Dermis microvascular lymphatic vessel endothelial cell (primary cell): ENCODE measurements at regions not wholly inside any gene's neighbourhood (a gene's known extent, or its start where the extent isn't known, plus 50 kb on each side); places are given as distances from the start of the nearest gene placed in this dataset.
"Not testable (repeated sequence)": the region's sequence is repeated elsewhere in the genome, so short reads cannot be mapped to it uniquely, and the experiment has no call there.

Source experiments
- DNase-seq, 2 donors: peaks; one replicate each; pipeline versions ENCODE4 v3.0.0 to v3.0.0-alpha.2; 2010; ENCODE audit warnings: low read depth in 2 of 2

DNA sequence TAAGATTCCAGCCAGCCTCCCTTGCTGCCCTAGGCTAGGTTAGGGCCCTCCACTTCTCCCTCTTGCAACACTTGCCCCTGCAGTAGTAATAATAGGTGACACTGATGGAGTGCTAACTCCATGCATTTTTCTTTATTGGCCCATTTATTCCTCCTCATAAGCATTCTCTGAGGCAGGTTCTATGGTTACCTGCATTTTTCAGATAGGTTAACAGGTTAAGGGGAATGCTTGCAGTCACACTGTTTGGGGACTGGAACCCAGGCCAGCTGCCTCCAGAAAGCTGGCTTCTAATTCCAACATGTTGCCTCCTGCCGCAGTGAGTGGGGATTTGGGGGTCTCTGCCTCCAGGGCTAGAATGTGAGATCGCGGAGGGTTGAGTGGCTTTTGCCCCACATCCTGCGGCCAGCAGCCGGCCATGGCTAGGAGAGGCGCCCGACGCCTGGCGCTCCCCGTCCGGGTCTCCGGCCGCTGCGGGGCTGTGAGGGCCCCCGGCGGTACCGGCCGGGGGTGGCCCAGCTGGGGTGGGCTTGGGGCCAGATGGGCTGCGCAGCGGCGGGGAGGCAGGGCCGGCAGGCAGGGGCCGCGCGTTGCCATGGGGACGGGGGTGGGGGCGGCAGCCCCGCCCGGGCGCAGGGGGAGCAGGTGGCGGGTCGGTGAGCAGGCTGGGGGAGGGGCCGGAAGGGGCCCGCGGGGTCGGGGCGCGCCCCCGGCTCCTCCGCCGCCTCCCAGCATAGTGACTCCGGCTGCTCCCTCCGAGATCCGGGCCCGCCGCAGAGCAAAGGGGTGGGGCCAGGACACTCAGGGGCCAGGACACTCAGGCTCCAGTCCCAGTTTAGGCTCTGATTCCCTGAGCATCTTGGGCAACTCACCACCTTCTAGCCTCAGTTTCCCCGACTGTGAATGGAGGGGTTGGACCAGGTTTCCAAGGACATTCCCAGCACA, 68.4 kb upstream of the SSBP3 start:
- DNase-seq, result no peak

DNA sequence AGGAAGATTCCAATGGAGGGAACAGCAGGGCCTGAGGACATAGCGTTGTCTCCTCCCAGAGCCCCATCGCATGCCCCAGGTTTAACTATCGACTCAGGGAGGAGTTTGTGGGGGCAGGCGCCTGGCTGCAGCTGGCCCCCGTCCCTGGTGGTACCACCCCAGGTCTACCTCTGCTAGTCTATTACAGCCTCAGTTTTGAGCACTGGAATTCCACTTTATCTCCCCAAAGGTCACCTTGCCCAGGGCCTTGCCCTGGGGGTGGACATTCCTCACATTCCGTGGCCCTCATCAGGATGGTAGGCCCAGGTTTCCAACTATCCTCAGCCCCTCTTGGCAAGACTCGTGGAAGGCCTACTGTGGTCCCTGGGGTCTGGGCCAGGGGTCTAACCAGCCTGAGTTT, 65.4 kb upstream of the SSBP3 start:
- DNase-seq, result no peak

DNA sequence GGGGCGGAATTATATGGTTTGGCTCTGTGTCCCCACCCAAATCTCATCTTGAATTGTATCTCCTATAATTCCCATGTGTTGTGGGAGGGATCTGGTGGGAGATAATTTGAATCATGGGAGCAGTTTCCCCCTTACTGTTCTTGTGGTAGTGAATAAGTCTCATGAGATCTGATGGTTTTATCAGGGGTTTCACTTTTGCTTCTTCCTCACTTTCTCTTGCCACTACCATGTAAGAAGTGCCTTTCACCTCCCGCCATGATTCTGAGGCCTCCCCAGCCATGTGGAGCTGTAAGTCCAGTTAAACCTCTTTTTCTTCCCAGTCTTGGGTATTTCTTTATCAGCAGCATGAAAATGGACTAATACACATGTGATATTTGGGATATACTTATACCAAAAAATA, 63.2 kb upstream of the SSBP3 start:
- DNase-seq, result not testable (repeated sequence)

DNA sequence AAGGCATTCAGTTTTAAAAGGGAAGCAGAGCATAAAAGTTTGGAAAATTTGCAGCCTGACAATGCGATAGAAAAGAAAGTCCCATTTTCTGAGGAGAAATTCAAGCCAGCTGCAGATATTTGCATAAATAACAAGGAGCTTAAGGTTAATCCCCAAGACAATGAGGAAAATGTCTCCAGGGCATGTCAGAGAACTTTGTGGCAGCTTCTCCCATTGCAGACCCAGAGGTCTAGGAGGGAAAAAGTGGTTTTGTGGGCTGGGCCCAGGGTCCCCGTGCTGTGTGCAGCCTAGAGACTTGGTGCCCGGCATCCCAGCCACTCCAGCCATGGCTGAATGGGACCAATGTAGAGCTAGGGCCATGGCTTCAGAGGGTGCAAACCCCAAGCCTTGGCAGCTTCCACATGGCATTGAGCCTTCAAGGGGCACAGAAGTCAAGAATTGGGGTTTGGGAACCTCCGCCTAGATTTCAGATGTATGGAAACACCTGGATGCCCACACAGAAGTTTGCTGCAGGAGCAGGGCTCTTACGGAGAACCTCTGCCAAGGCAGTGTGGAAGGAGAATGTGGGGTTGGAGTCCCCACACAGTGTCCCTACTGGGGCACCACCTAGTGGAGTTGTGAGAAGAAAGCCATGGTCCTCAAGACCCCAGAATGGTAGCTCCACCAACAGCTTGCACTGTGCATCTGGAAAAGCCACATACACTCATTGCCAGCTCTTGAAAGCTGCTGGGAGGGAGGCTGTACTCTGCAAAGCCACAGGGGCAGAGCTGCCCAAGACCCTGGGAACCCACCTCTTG, 62.3 kb upstream of the SSBP3 start:
- DNase-seq, result peak in 1 of 2 donors; percentile 22

DNA sequence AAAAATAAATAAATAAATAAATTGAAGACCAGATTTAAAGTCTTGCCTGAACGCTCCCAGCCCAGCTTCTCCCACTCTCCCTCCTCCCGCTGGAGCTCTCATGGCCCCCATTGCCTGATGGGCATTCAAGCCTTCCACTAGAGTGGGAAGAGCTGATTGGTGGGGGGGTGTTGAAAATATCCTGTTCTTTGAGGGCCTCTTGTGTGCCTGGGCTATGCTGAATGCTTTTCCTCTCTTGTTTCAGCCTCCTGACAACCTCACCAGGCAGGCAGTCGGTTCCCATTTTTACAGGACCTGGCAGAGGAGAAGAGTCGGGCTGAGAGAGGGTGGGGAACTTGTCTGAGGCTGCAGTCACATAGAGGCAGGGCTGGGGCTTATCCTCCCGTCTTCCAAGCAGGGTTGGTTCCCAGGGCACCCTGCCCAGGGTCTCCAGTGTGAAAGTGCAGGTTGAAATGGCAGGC, 59.2 kb upstream of the SSBP3 start:
- no peak for DNase-seq

DNA sequence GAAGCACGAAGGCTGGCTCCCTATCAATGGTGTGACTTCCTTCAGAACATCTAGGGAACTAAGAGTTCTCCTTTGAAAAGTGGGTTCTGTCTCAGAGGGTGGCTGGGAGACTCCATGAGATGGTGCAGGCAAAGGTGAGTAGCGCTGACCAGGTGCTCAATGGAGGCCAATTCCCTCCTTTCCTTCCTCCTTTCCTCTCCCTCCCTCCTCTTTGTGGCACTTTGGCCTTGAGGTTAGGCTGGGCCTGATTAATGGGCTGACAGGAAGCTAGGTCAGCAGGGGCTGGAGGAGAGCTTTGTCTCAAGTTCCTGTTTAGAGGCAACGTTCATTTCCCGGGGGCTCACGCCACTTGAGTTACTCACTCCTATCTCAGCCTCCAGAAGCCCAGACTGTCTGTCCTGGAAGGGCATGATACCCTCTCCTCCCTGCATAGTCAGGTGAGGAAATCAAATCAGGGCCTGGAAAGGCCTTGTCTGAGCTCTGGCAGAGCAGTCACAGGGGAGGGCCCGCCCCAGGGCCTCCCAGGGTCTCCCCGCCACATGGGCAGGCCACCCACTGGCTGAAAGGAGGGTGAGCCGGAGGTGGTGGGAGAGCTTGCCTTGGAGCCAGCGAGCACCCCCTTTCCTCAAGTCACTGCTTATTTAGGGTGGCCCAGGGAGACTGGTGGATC, 58.4 kb upstream of the SSBP3 start:
- peak in 1 of 2 donors; percentile 63 for DNase-seq

DNA sequence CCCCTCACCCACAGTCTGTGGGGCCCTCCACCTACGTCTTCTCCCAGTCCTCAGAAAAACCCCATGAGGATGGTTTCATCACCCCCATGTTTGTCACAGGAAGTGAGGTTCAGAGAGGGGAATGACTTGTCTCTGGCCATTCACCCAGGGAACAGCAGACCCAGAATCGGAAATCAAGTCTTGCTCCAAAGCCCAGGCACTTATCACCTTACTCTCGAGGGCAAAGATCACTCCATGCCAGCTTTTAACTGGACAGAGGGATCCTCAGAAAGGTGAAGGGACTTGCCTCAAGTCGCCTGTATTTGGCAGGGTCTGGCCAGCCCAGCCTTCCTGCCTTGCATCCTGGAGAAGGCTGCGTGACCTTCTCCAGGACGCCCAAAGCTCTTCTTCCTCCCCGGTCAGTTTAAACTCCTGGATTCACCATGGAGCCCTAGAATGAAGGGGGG, 57.9 kb upstream of the SSBP3 start:
- DNase-seq, result no peak

DNA sequence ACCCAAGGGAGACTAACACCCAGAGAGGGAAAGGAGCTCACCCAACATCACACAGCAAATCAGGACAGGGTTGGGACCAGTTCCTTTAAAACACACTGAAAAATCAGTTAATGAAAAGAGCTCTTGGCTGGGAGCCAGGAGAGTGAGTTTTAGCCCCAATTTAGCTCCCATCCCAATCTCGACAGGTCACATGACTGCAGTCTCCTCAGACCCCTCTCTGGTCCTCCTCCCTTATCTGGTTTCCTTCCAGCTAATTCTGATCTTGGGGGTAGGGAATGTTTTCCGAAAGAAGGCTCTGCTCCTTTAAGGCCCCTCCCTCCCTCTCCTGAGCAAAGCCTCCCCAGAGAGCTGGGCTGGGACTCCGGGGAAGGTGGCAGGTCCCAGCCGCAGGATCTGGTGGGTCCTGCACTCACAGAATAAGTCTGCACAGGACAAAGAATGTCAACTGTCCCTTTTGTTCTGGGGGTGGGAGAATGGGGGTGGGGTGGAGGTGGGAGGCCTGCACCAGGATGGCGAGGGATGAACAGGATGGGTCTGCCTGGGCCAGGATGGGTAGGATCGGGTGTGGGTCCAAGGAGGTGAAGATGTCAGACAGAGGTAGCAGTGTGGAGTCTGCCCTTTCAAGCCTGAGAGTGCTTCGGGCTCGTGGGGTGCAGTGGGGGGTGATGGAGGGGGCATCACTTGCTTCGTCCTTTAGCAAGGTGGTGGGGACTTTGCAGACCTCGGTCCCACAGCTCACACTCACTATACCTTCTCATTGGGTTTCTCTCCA, 57.3 kb upstream of the SSBP3 start:
- DNase-seq, result no peak

DNA sequence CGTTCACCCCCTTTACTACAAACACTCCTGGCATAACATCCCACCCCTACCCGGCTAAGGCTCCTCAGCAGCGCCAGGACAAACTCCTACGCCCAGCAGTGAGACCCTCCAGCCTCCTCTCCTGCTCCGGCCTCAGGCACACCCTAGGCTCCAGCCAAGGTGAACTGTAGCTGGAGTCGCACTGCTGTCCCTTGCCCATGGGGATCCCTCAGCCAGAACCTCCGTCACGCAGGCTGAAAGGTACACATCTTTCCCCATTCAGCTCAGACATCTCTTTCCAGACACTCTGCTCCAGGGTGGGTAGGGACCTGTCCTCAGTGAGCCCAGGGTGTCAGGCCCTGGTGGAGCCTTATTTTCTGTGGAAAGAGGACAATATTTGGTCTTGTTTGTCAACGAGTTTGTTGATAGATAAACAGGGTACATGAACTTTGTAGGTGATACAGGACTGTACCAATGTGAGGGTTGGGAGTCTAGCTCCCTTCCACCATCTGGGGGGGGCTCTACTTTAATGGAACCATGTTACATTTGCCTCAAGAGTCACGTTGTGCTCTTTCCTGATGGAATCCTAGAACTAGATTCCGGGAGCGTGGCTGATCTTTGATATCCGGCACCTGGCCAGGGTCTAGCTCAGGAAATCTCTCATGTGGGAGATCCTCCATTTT, 56.5 kb upstream of the SSBP3 start:
- DNase-seq, result no peak

DNA sequence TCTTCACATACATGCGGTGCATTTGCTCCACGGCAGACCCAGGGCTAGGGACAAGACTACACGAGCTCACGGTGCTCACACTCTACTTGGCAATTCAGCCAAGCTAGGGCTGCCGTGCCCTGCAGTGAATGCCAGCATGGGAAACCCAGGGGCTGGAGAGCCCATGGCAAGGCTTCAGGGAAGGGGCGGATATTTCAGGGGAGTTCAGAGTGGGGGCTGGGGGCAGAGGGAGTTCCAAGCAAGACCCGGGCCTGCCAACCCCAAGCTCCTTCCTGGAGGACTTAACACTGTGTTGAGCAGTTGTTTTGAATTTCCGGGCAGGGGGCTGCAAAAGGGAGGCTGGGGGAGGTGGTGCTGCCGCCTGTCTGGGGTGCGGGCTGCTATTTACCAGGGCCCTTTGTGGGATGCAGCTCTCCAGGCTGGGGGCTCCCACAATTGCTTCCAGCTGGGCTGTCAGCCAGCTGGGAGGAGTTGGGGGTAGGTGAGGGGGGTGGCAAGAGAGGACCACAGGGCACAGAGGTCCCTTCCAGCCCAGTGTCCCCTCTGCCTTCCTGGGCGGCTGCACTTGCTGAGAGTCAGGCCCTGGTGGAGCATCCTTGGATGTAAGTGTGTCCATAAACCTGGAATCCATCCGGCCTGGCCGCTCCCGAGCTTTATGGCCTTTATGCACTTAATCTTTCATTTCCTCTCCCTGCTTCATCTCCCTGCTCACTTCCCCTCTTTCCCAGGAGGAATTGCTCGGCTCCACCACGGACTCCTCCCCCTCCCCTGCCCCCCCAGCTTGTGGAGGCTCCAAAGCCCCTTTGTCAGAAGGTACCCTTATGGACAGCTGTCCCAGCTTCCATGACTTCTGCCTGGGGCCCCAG, 55.8 kb upstream of the SSBP3 start:
- DNase-seq, result no peak

DNA sequence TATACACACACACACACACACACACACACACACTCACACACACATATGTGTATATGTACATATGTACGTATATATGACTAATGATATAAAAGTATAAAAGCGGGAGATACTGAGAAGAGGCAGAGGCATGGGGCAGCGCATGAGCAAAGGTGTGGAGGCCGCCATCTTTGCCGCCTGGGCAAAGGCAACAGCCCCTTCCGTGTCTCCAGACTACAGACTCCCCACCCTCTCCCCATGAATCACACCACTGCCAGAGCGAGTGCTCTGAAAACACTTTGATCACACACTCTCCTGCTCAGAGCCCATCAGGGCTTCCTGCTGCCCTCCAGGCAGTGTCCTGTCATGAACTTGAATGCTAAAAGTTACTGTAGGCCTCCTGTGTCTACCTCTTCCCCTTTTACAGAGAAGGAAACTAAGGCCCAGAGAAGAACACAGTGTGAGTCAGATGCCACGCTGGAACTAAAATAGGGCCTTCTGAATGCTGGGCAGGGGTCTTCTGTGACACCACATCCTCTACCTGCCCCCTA, 54.7 kb upstream of the SSBP3 start:
- no peak for DNase-seq

DNA sequence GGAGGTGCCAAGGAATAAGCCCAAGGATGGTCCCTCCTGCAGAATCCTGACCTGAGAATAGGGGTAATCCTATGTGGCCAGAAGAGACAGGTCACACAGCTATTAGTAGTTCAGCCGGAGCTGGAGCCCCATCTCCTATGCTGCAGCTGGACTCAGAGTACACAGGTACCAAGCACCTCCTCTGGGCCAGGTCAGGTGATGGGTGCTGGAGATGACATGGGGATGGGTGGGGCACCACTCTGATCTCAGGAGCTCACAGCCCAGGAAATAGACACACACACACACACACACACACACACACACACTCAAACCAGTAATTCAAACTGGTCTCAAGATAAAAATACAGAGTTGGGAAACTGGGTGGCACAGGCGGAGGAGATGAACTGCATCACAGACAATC, 54.2 kb upstream of the SSBP3 start:
- DNase-seq, result no peak

DNA sequence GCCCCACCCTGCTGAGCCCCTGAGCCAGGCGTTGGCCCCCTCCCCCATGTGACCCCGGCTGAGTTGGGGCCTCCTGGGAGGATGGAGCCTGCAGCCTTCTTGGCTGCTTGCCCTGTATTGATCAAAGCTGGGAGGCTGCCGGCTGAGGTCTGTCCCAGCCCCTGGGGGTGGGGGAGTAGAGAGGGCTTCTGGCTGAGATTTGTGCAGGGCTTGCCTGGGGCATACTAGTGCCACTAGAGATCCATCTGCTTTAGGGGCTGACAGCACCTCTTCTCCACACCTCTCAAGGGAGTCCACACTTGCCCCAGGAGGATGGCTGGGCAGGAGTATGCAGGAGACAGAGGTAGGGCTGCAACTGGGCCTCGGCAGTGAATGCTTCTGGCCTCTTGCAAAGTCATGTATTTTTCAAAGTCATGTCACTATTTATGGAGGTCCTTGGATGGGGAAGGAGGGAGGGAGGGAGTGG, 53.6 kb upstream of the SSBP3 start:
- DNase-seq, result no peak

DNA sequence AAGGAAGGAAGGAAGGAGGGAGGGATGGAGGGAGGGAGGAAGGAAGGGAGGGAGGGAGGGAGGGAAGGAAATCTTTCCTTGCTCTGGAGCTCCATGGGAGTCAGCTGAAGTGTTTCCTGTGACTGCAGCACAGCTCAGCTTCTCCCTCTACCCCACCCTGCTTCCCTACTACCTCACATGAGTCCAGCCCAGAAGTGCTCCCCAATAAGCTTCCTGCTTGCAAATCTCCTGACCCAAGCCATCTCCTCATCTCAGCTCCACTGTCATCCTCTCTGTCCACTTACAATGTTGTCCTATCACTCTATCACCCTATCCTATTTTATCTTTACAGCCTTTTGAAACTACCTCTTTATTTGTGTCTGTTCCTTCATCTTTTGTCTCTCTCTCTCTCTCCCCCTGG, 52.9 kb upstream of the SSBP3 start:
- no peak for DNase-seq

DNA sequence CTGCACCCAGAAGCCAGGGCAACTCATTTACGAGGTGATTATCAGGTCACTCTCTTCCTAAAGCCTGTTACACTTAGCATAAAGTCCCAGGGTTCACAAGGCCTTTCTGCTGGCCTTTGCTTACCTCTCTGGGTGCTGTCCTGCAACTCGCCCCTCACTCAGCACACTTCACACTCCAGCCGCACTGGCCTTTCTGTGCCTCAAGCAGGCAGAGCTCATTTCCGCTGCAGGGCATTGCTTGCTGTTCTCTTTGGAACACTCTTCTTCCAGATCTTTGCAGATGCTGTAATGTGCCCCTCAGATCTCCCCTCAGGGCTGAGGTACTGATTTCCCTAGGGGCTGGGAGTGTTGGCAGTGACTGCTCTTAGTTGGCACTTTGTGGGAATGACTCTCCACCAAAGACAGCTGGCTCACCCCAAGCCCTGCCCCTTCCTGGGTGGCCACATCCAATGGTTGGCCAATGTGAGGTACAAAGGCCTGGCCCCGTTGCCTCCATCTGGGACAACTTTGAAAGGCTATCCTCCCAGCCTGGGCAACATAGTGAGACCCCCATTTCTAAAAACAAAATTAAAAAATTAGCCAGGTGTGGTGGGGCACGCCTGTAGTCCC, 50.8 kb upstream of the SSBP3 start:
- DNase-seq, result no peak

DNA sequence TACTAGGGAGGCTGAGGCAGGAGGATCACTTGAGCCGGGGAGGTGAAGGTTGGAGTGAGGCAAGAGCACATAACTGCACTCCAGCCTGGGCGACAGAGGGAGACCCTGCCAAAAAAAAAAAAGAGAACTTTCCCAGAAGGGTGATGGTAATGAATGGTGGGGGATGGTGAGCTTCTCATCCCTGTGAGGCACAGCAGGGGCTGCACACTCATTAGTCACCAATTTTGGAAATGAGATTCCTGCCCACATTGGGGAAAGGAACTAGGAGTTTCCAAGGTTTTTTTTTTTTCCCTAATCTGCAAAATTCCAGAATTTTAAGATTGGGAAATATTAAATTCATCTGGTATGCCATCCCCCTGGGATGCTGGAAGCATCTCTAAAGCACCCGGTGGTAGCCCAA, 50.2 kb upstream of the SSBP3 start:
- no peak for DNase-seq
